HEK293 (cell line): ENCODE measurements at regions not wholly inside any gene's neighbourhood (a gene's known extent, or its start where the extent isn't known, plus 50 kb on each side); places are given as distances from the start of the nearest gene placed in this dataset.

Experiments
- BCL11A ChIP-seq: fragments of 450-650 bp; formaldehyde crosslinking; IDR thresholded peaks from 2 replicates; pipeline ENCODE4 v1.5.1; 2016; ENCODE audit warnings: low read depth, missing biosample characterization, missing genetic modification characterization
- CTCF ChIP-seq: fragments of 450-650 bp; formaldehyde crosslinking; IDR thresholded peaks from 2 replicates; pipeline ENCODE4 v1.5.1; 2016; ENCODE audit warnings: missing biosample characterization, missing genetic modification characterization
- HOXD13 ChIP-seq: sonication (generic); formaldehyde crosslinking; IDR thresholded peaks from 2 replicates; pipeline ENCODE4 v1.8.0; 2022; ENCODE audit warnings: missing genetic modification reagents, borderline replicate concordance
- REST ChIP-seq: fragments of 450-650 bp; formaldehyde crosslinking; IDR thresholded peaks from 2 replicates; pipeline ENCODE4 v1.5.1; 2016; ENCODE audit warnings: missing biosample characterization, missing genetic modification characterization
- ZBTB1 ChIP-seq: fragments of 450-650 bp; formaldehyde crosslinking; IDR thresholded peaks from 2 replicates; pipeline ENCODE4 v1.5.1; 2016; ENCODE audit warnings: missing biosample characterization, missing genetic modification characterization
- ZBTB21 ChIP-seq: fragments of 450-650 bp; formaldehyde crosslinking; IDR thresholded peaks from 2 replicates; pipeline ENCODE4 v1.5.1; 2017; ENCODE audit warnings: missing biosample characterization, missing genetic modification characterization
- ZBTB48 ChIP-seq: fragments of 450-650 bp; formaldehyde crosslinking; IDR thresholded peaks from 2 replicates; pipeline ENCODE4 v1.5.1; 2016; ENCODE audit warnings: missing biosample characterization, missing genetic modification characterization
- ZFP3 ChIP-seq: fragments of 450-650 bp; formaldehyde crosslinking; IDR thresholded peaks from 2 replicates; pipeline ENCODE4 v1.5.1; 2016; ENCODE audit warnings: low read depth, missing biosample characterization, missing genetic modification characterization
- ZFP37 ChIP-seq: fragments of 450-650 bp; formaldehyde crosslinking; IDR thresholded peaks from 2 replicates; pipeline ENCODE4 v1.5.1; 2016; ENCODE audit warnings: missing biosample characterization, missing genetic modification characterization
- ZNF184 ChIP-seq: fragments of 450-650 bp; IDR thresholded peaks from 2 replicates; pipeline ENCODE4 v1.5.1; 2018; ENCODE audit warnings: missing biosample characterization, mild to moderate bottlenecking, missing genetic modification characterization
- ZNF639 ChIP-seq: fragments of 450-650 bp; formaldehyde crosslinking; IDR thresholded peaks from 2 replicates; pipeline ENCODE4 v1.5.1; 2016; ENCODE audit warnings: missing biosample characterization, missing genetic modification characterization
- ZNF707 ChIP-seq: fragments of 450-650 bp; formaldehyde crosslinking; IDR thresholded peaks from 2 replicates; pipeline ENCODE4 v1.5.1; 2016; ENCODE audit warnings: missing biosample characterization, missing genetic modification characterization
- TF ChIP-seq, protein P1 (sequence below): fragments of 450-650 bp; formaldehyde crosslinking; IDR thresholded peaks from 2 replicates; pipeline ENCODE4 v1.5.1; 2017; ENCODE audit warnings: missing biosample characterization, missing genetic modification characterization
- TF ChIP-seq, protein P2 (sequence below): fragments of 450-650 bp; formaldehyde crosslinking; IDR thresholded peaks from 2 replicates; pipeline ENCODE4 v1.5.1; 2016; ENCODE audit warnings: missing biosample characterization, missing genetic modification characterization

- TF ChIP-seq ZNF639 (tag by site-specific recombination): no peak
- TF ChIP-seq ZFP3 (tag by site-specific recombination): no peak
- TF ChIP-seq, protein P1, sequence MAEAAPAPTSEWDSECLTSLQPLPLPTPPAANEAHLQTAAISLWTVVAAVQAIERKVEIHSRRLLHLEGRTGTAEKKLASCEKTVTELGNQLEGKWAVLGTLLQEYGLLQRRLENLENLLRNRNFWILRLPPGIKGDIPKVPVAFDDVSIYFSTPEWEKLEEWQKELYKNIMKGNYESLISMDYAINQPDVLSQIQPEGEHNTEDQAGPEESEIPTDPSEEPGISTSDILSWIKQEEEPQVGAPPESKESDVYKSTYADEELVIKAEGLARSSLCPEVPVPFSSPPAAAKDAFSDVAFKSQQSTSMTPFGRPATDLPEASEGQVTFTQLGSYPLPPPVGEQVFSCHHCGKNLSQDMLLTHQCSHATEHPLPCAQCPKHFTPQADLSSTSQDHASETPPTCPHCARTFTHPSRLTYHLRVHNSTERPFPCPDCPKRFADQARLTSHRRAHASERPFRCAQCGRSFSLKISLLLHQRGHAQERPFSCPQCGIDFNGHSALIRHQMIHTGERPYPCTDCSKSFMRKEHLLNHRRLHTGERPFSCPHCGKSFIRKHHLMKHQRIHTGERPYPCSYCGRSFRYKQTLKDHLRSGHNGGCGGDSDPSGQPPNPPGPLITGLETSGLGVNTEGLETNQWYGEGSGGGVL (tag by site-specific recombination): no peak
- no peak for TF ChIP-seq ZNF184
- TF ChIP-seq ZBTB21 (tag by site-specific recombination): no peak
- TF ChIP-seq REST (tag by site-specific recombination): no peak
- TF ChIP-seq ZBTB1: no peak
- TF ChIP-seq BCL11A (tag by site-specific recombination): no peak
- TF ChIP-seq, protein P2, sequence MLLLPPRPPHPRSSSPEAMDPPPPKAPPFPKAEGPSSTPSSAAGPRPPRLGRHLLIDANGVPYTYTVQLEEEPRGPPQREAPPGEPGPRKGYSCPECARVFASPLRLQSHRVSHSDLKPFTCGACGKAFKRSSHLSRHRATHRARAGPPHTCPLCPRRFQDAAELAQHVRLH (tag by site-specific recombination): no peak
- no peak for TF ChIP-seq CTCF (tag by site-specific recombination)
- no peak for TF ChIP-seq ZBTB48 (tag by site-specific recombination)
- no peak for TF ChIP-seq ZNF707 (tag by site-specific recombination)
- TF ChIP-seq HOXD13 (CRISPR knock-in tag): no peak
- TF ChIP-seq ZFP37 (tag by site-specific recombination): no peak
Observed at GRCh38 chr3:107985496-107985895, 105.3 kb downstream of the CD47 start.
